ENCODE measurements at regions not wholly inside any gene's neighbourhood (a gene's known extent, or its start where the extent isn't known, plus 50 kb on each side); places are given as distances from the start of the nearest gene placed in this dataset.
A peak's percentile ranks its signal among the peaks of the same experiment; 100 is the strongest.

DNA sequence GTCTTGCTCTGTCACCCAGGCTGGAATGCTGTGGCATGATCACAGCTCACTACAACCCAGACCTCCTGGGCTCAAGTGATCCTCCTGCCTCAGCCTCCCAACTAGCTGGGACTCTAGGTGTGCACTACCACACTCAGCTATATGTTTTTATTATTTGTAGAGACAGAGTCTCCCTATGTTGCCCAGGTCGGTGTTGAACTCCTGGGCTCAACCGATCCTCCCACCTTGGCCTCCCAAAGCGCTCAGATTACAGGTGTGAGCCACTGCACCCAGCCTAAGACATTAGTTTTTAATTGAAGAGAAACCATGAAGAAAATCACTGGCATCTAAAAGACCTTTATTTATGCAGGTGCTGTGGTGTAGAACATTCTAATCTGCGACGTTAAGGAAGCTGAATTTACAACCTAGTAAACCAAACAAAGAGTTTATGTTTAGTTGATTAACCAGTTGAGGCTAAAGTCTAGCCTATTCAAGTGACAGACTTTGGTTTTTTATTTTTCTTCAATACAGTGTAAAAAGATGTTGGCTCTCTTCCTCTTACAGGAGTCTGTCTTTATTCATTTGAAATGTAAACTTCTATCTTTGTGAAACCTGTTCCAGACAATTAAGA lies 52.5 kb upstream of the NBL1 start:
- Histone ChIP-seq H3K4me3 (no peak overlapping the region), H3K4me1 (peaks cover 0 to 7% of the 10 kb centered on the region in 2 donors), H3K9me3 (no peaks in the 10 kb centered on the region), H3K36me3 (no peaks in the 10 kb centered on the region), H3K27me3 (no peaks in the 10 kb centered on the region), H3K27ac (no peak overlapping the region)
- no peak for DNase-seq (ENCODE audit: low spot score)
- TF ChIP-seq, protein P1, sequence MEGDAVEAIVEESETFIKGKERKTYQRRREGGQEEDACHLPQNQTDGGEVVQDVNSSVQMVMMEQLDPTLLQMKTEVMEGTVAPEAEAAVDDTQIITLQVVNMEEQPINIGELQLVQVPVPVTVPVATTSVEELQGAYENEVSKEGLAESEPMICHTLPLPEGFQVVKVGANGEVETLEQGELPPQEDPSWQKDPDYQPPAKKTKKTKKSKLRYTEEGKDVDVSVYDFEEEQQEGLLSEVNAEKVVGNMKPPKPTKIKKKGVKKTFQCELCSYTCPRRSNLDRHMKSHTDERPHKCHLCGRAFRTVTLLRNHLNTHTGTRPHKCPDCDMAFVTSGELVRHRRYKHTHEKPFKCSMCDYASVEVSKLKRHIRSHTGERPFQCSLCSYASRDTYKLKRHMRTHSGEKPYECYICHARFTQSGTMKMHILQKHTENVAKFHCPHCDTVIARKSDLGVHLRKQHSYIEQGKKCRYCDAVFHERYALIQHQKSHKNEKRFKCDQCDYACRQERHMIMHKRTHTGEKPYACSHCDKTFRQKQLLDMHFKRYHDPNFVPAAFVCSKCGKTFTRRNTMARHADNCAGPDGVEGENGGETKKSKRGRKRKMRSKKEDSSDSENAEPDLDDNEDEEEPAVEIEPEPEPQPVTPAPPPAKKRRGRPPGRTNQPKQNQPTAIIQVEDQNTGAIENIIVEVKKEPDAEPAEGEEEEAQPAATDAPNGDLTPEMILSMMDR (IDR thresholded peaks at IDR 0.05) = no peak

DNA sequence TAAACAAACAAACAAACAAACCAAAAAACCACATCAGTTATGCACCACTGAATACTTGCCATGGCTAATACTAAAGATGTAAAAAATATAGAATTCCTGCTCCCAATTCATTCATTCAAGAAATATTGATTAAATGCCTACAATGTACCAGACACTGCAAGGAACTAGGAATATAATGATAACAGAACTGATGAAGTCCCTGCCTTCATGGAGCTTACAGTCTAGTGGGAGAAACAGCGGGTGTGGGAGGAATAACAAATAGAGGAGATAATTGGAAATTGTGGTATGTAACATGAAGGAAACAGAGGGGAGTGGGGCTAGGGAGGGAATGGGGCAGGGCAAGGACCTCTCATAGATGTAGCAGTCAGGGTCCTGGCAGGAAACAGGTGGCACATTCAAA lies 58.6 kb upstream of the NBL1 start:
- H3K27ac ChIP-seq = no peak overlapping the region
- no peak for DNase-seq (ENCODE audit: low spot score)
- H3K27me3 ChIP-seq = no peaks in the 10 kb centered on the region
- H3K9me3 ChIP-seq = no peaks in the 10 kb centered on the region
- no peaks in the 10 kb centered on the region for H3K36me3 ChIP-seq
- no peaks in the 10 kb centered on the region for H3K4me1 ChIP-seq
- TF ChIP-seq, protein P1 (IDR thresholded peaks at IDR 0.05) = no peak
- no peak overlapping the region for H3K4me3 ChIP-seq

DNA sequence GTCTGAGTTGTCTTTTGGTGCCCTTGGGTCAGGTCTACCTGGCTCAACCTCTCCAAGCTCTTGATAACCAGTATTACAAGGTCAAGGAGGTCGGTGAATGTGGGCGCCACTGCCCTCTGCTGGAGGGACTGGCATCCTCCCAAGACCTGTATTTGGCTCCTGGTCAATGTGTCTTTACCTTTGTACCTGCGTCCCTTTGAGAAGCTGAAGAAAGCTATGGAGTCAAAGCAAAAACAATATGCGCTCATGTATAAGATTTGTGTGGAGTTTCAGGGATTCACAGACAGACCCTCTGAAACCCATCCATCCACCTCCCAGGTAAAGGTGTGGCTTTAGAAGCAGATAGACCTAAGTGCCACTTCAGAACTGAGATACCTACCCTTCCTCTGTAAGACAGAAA lies 61.8 kb upstream of the NBL1 start:
- TF ChIP-seq, protein P1 (IDR thresholded peaks at IDR 0.05) = peak; percentile 28 to 64
- no peaks in the 10 kb centered on the region for H3K27me3 ChIP-seq
- no peaks in the 10 kb centered on the region for H3K36me3 ChIP-seq
- no peak overlapping the region for H3K4me3 ChIP-seq
- H3K27ac ChIP-seq = no peak overlapping the region
- H3K9me3 ChIP-seq = no peaks in the 10 kb centered on the region
- no peaks in the 10 kb centered on the region for H3K4me1 ChIP-seq
- DNase-seq (ENCODE audit: low spot score) = no peak

DNA sequence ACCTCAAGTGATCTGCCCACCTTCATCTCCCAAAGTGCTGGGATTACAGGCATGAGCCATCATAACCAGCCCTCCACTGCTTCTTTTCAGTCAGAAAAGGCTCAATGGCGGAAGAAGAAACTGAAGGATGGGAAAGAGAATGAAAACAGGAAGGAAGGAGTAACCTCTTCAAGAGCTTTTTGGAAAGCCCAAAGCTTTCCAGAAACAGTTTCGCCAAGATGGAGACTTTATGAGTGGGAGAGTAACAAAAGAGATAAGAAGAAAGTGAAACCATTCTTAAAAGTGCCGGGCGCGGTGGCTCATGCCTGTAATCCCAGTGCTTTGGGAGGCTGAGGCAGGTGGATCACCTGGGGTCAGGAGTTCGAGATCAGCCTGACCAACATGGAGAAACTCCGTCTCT lies 62.7 kb upstream of the NBL1 start:
- TF ChIP-seq, protein P1 (IDR thresholded peaks at IDR 0.05) = no peak

DNA sequence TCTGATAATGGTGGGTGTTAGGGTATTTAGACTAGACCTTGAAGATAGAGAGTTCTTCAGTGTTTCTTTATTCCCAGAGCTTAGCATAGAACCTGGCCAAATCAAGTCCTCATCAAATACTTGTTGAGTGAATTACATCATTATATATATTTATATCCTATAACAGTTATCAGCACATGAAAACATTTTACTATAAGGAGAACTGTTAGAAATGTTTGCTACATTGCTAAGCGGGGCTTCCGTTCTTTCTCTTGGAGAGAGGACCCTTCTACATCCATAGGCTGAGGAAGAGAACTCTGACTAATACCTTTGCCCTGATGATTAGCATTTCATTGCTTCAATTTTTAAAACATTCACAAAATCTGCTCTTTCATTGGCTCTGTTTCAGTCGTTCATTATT lies 66.5 kb upstream of the NBL1 start:
- TF ChIP-seq, protein P1 (IDR thresholded peaks at IDR 0.05) = no peak

More for the DNA sequence above, 62.7 kb upstream of the NBL1 start:
- Histone ChIP-seq H3K27me3 (no peaks in the 10 kb centered on the region), H3K36me3 (no peaks in the 10 kb centered on the region), H3K4me1 (no peaks in the 10 kb centered on the region), H3K27ac (no peak overlapping the region), H3K4me3 (no peak overlapping the region), H3K9me3 (no peaks in the 10 kb centered on the region)
- DNase-seq (ENCODE audit: low spot score) = no peak

DNA sequence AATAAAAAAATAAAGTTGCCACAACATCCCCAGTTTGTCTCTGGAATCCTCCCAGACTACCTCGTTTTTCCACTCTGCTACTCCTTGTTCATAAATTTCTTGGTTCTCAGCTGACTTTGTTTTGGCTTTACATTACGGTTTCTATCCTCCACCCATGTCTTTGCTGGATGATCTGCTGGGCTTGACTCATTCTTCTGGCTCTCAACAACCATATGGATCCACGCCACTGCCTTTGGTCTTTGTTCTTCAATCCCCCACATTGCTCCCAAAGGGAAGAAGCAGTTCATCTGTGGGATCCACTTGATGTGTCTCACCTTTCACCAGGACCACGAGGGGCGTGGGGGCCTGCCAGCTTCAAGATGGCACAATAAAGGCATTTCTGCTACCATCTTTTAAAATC lies 67.1 kb upstream of the NBL1 start:
- H3K27ac ChIP-seq = no peak overlapping the region
- no peaks in the 10 kb centered on the region for H3K9me3 ChIP-seq
- DNase-seq (ENCODE audit: low spot score) = no peak
- no peaks in the 10 kb centered on the region for H3K36me3 ChIP-seq
- H3K27me3 ChIP-seq = no peaks in the 10 kb centered on the region
- no peak overlapping the region for H3K4me3 ChIP-seq
- H3K4me1 ChIP-seq = no peaks in the 10 kb centered on the region
- TF ChIP-seq, protein P1 (IDR thresholded peaks at IDR 0.05) = no peak

More for the DNA sequence above, 66.5 kb upstream of the NBL1 start:
- Histone ChIP-seq H3K27ac (no peak overlapping the region), H3K4me1 (no peaks in the 10 kb centered on the region), H3K4me3 (no peak overlapping the region), H3K36me3 (no peaks in the 10 kb centered on the region), H3K27me3 (no peaks in the 10 kb centered on the region), H3K9me3 (no peaks in the 10 kb centered on the region)
- no peak for DNase-seq (ENCODE audit: low spot score)
